Astrocyte of the spinal cord (primary cell): ENCODE measurements at regions not wholly inside any gene's neighbourhood (a gene's known extent, or its start where the extent isn't known, plus 50 kb on each side); places are given as distances from the start of the nearest gene placed in this dataset.

Experiments used
- DNase-seq: peaks from one replicate; pipeline ENCODE4 v3.0.0; 2011; ENCODE audit warnings: low read depth, low spot score
- H3K4me3 ChIP-seq: 2 replicates; pipeline ENCODE4 v1.5.1; 2011; ENCODE audit warnings: low read depth, mild to moderate bottlenecking, low read length, moderate library complexity
- in situ Hi-C: cut with HindIII; loops from 2 replicates; pipeline ENCODE4 v1.10.0; 2017; ENCODE audit warnings: low sequenced_read_pairs
- TF ChIP-seq, protein P1 (sequence below): IDR thresholded peaks from 2 replicates; pipeline ENCODE4 v1.5.1; 2012; ENCODE audit warnings: low read depth, mild to moderate bottlenecking, low read length, inconsistent platforms

- no peak overlapping the region for H3K4me3 ChIP-seq
- TF ChIP-seq, protein P1, sequence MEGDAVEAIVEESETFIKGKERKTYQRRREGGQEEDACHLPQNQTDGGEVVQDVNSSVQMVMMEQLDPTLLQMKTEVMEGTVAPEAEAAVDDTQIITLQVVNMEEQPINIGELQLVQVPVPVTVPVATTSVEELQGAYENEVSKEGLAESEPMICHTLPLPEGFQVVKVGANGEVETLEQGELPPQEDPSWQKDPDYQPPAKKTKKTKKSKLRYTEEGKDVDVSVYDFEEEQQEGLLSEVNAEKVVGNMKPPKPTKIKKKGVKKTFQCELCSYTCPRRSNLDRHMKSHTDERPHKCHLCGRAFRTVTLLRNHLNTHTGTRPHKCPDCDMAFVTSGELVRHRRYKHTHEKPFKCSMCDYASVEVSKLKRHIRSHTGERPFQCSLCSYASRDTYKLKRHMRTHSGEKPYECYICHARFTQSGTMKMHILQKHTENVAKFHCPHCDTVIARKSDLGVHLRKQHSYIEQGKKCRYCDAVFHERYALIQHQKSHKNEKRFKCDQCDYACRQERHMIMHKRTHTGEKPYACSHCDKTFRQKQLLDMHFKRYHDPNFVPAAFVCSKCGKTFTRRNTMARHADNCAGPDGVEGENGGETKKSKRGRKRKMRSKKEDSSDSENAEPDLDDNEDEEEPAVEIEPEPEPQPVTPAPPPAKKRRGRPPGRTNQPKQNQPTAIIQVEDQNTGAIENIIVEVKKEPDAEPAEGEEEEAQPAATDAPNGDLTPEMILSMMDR, result no peak
- in situ Hi-C loops, result no loop called here
- DNase-seq, result no peak
Measured at GRCh38 chr12:67439611-67440010, 170.5 kb downstream of the CAND1 start.

DNA sequence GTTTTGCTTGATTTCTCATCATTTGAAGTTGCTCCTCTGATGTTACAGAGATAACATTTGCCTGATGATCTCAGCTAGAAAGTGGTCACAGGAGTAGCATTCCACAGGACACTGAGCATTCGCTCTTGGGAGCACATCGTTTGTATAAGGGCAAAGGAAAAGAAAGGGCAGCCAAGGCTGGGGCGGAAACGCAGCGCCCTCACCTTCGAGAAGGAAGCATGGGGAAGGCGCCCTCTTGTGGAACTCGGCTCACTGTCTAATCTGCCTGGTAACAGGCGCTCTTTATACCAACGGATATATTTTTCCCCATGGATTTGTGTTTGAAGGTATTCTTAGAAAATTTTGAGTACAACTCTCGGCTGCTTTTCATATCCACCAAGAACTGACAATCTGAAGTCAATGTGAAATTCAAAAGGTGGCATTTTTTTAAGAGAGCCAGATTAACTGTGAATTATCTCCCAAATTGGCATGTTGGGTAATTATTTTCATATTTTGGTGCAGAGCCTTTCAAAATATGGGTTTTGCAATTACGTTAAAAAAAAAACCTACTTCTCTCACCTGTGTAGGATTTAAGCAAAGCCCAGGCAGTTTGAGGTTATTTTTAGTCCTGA, 172.7 kb downstream of the CAND1 start:
- H3K4me3 ChIP-seq, result no peak overlapping the region
- DNase-seq, result peak; percentile 82
- TF ChIP-seq, protein P1, result peak; percentile 89
- in situ Hi-C loops, result no loop called here

GRCh38 chr12:67442347-67442841, 173.2 kb downstream of the CAND1 start:
- no peak overlapping the region for H3K4me3 ChIP-seq
- TF ChIP-seq, protein P1, result no peak
- no peak for DNase-seq
- in situ Hi-C loops, result no loop called here

DNA sequence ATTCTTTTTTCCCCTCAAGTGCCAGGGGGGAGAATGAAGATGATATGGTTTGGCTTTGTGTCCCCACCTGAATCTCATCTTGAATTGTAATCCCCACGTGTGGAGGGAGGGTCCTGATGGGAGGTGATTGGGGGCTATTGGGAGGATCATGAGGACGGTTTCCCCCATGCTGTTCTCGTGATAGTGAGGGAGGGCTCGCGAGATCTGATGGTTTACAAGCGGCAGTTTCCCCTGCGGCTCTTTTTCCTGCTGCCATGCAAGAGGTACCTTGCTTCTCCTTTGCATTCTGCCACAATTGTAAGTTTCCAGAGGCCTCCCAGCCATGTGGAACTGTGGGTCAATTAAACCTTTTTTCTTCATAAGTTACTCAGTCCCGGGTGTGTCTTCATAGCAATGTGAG, 173.7 kb downstream of the CAND1 start:
- TF ChIP-seq, protein P1, result no peak
- DNase-seq, result no peak
- in situ Hi-C loops, result no loop called here
- H3K4me3 ChIP-seq, result no peak overlapping the region

DNA sequence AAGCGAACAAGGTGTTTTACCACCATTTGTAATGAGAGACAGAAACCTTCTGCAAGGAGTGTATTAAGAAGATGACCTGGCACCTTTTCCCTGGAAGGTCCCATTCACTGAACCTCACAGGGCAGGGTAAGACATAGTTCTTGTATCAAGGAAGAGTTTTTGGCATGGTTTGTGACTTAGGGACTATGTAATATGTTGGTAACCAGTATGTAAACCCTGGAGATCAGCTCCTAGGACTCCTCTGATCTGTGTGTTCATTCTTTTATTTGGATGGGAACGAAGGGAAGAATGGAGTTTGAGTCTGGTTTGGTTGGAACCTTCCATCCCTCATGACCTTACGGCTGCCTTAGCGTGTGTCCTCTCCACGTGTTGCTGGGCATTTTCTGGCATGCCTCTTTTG, 175.4 kb downstream of the CAND1 start:
- in situ Hi-C loops, result no loop called here
- H3K4me3 ChIP-seq, result no peak overlapping the region
- TF ChIP-seq, protein P1, result no peak
- DNase-seq, result no peak

DNA sequence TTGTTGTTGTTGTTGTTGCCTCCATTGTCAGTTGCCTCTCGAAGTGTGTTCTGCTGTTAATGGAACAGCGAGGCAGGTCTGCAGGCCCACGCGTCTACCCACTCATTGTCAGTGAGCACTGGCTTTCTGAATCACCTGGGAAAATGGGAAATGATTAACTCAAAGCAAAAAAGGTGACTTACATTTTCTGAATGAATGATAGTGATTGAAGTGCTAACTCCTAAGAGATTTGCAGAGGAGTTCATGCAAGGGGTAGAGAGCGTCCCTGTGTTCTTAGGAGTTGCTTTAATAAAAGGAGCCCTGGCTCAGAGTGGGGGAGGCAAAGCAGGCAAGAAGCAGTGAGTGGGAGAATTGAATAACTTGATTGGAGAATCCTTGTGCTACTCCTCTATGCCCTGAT, 177.6 kb downstream of the CAND1 start:
- no peak for DNase-seq
- H3K4me3 ChIP-seq, result no peak overlapping the region
- TF ChIP-seq, protein P1, result no peak
- in situ Hi-C loops, result no loop called here
